Endodermal cell (in vitro differentiated cells): ENCODE measurements at regions not wholly inside any gene's neighbourhood (a gene's known extent, or its start where the extent isn't known, plus 50 kb on each side); places are given as distances from the start of the nearest gene placed in this dataset.

Experiments used
- DNase-seq: peaks from one replicate; pipeline ENCODE4 v3.0.0-alpha.2; 2017
- H3K27ac ChIP-seq: 2 replicates; pipeline ENCODE4 v1.5.1; 2013; ENCODE audit warnings: mild to moderate bottlenecking, low read depth, low read length, moderate library complexity
- H3K27me3 ChIP-seq: 2 replicates; pipeline ENCODE4 v1.6.1; 2013; ENCODE audit warnings: mild to moderate bottlenecking, low read length, moderate library complexity; ENCODE audit not compliant: insufficient read depth, control insufficient read depth, poor library complexity, severe bottlenecking
- H3K36me3 ChIP-seq: 2 replicates; pipeline ENCODE4 v1.7.0; 2013; ENCODE audit warnings: mild to moderate bottlenecking, low read length, moderate library complexity; ENCODE audit not compliant: control insufficient read depth, insufficient read depth
- H3K4me1 ChIP-seq: one replicate; pipeline ENCODE4 v1.7.0; 2013; ENCODE audit warnings: low read length; ENCODE audit not compliant: control insufficient read depth, insufficient read depth
- H3K4me3 ChIP-seq: 2 replicates; pipeline ENCODE4 v1.5.1; 2013; ENCODE audit warnings: mild to moderate bottlenecking, low read length, moderate library complexity
- H3K9ac ChIP-seq: 2 replicates; pipeline ENCODE4 v1.6.1; 2013; ENCODE audit warnings: mild to moderate bottlenecking, low read length, moderate library complexity; ENCODE audit not compliant: poor library complexity, severe bottlenecking; ENCODE audit errors: extremely low read depth
- H3K9me3 ChIP-seq: 2 replicates; pipeline ENCODE4 v1.6.1; 2013; ENCODE audit warnings: mild to moderate bottlenecking, low read length, moderate library complexity; ENCODE audit not compliant: control insufficient read depth
- H3K27ac Mint-ChIP-seq: 2 replicates; pipeline ENCODE4 v1.8.0; 2020; ENCODE audit warnings: mixed read lengths
- H3K27me3 Mint-ChIP-seq: 2 replicates; pipeline ENCODE4 v1.8.0; 2021; ENCODE audit warnings: mild to moderate bottlenecking, mixed read lengths; ENCODE audit not compliant: insufficient read depth
- H3K36me3 Mint-ChIP-seq: 2 replicates; pipeline ENCODE4 v1.8.0; 2020; ENCODE audit warnings: low read depth, mixed read lengths
- H3K4me1 Mint-ChIP-seq: 2 replicates; pipeline ENCODE4 v1.8.0; 2020; ENCODE audit warnings: mixed read lengths
- H3K4me3 Mint-ChIP-seq: 2 replicates; pipeline ENCODE4 v1.8.0; 2020; ENCODE audit warnings: mild to moderate bottlenecking, moderate library complexity, mixed read lengths
- H3K9me3 Mint-ChIP-seq: 2 replicates; pipeline ENCODE4 v1.8.0; 2020; ENCODE audit warnings: mild to moderate bottlenecking, mixed read lengths
- WGBS, 2 experiments: methylation state at CpG; one replicate each; pipeline versions ENCODE4 v1.1.5 to v1.1.7; 2013; ENCODE audit warnings: missing lambda C conversion rate in 2 of 2, mixed read lengths in 1 of 2; ENCODE audit not compliant: insufficient coverage in 1 of 2, insufficient read length in 1 of 2; 5-methylcytosine and 5-hydroxymethylcytosine counted together
- TF ChIP-seq, protein P1 (sequence below): fragments of 200-600 bp; sonication (generic); conservative IDR thresholded peaks from 2 replicates; pipeline ENCODE4 v1.5.0; 2021; ENCODE audit warnings: antibody characterized with exemption, mild to moderate bottlenecking

- no peaks in the 10 kb centered on the region for H3K36me3 ChIP-seq
- no peaks in the 10 kb centered on the region for H3K9me3 ChIP-seq
- no peaks in the 10 kb centered on the region for H3K36me3 Mint-ChIP-seq
- no peaks in the 10 kb centered on the region for H3K27me3 ChIP-seq
- no peak overlapping the region for H3K4me3 Mint-ChIP-seq
- H3K9ac ChIP-seq = no peak overlapping the region
- DNase-seq = no peak
- 70 to 97% methylated on average over 1 to 2 of the region's 2 CpGs for WGBS, 2 experiments
- no peaks in the 10 kb centered on the region for H3K4me1 ChIP-seq
- H3K4me3 ChIP-seq = no peak overlapping the region
- H3K27ac ChIP-seq = no peak overlapping the region
- H3K27me3 Mint-ChIP-seq = no peaks in the 10 kb centered on the region
- TF ChIP-seq, protein P1, sequence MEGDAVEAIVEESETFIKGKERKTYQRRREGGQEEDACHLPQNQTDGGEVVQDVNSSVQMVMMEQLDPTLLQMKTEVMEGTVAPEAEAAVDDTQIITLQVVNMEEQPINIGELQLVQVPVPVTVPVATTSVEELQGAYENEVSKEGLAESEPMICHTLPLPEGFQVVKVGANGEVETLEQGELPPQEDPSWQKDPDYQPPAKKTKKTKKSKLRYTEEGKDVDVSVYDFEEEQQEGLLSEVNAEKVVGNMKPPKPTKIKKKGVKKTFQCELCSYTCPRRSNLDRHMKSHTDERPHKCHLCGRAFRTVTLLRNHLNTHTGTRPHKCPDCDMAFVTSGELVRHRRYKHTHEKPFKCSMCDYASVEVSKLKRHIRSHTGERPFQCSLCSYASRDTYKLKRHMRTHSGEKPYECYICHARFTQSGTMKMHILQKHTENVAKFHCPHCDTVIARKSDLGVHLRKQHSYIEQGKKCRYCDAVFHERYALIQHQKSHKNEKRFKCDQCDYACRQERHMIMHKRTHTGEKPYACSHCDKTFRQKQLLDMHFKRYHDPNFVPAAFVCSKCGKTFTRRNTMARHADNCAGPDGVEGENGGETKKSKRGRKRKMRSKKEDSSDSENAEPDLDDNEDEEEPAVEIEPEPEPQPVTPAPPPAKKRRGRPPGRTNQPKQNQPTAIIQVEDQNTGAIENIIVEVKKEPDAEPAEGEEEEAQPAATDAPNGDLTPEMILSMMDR = no peak
- no peak overlapping the region for H3K27ac Mint-ChIP-seq
- H3K4me1 Mint-ChIP-seq = peaks cover 6% of the 10 kb centered on the region
- H3K9me3 Mint-ChIP-seq = no peaks in the 10 kb centered on the region
Measured at GRCh38 chr3:76049776-76050175, 264.4 kb upstream of the ZNF717 start.

DNA sequence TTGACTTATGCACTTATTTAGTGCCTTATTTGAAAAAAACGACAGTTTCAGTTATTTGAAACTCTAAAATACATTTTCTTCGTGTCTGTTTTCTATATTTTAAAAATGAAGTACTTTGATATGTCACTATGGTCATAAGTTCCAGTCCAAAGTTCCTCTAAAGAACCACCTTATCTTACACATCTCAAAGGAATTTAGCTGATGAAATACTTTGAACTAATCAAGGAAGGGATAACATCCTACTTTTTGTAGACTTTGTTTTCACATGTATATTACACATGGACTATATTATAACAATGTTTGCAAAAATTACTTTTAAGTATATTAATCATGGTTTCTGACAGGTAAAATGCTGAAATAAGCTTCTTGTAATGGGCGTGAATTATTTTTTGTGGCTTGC lies 265.8 kb upstream of the ZNF717 start:
- no peaks in the 10 kb centered on the region for H3K27me3 ChIP-seq
- H3K9me3 ChIP-seq = no peaks in the 10 kb centered on the region
- Mint-ChIP-seq H3K27ac (no peak overlapping the region), H3K4me3 (no peak overlapping the region), H3K9me3 (peaks cover 3% of the 10 kb centered on the region), H3K4me1 (no peaks in the 10 kb centered on the region), H3K36me3 (no peaks in the 10 kb centered on the region), H3K27me3 (no peaks in the 10 kb centered on the region)
- H3K36me3 ChIP-seq = no peaks in the 10 kb centered on the region
- no peak overlapping the region for H3K27ac ChIP-seq
- no peak overlapping the region for H3K4me3 ChIP-seq
- H3K4me1 ChIP-seq = no peaks in the 10 kb centered on the region
- H3K9ac ChIP-seq = no peak overlapping the region
- no peak for DNase-seq
- TF ChIP-seq, protein P1 = no peak
- WGBS, 2 experiments = 90 to 100% methylated on average over 1 to 3 of the region's 3 CpGs

- Mint-ChIP-seq H3K4me3 (no peak overlapping the region), H3K4me1 (no peaks in the 10 kb centered on the region), H3K27me3 (no peaks in the 10 kb centered on the region), H3K36me3 (no peaks in the 10 kb centered on the region), H3K9me3 (peaks cover 3% of the 10 kb centered on the region), H3K27ac (no peak overlapping the region)
- no peak for DNase-seq
- Histone ChIP-seq H3K36me3 (no peaks in the 10 kb centered on the region), H3K4me1 (no peaks in the 10 kb centered on the region), H3K9me3 (no peaks in the 10 kb centered on the region), H3K4me3 (no peak overlapping the region), H3K27me3 (no peaks in the 10 kb centered on the region), H3K27ac (no peak overlapping the region), H3K9ac (no peak overlapping the region)
- TF ChIP-seq, protein P1 = no peak
- 86% methylated on average over 1 of the region's 1 CpG; no CpG with 5 or more reads in 1 of the 2 experiments for WGBS, 2 experiments
Measured at GRCh38 chr3:76054404-76054803, 269.1 kb upstream of the ZNF717 start.
